GM12878 (cell line): ENCODE measurements at regions not wholly inside any gene's neighbourhood (a gene's known extent, or its start where the extent isn't known, plus 50 kb on each side); places are given as distances from the start of the nearest gene placed in this dataset.

Experiments used
- ATAC-seq: fragments of 200-7000 bp; cut with Tn5 transposase; 3 replicates; pipeline ENCODE4 v1.9.1; 2020; ENCODE audit warnings: mild to moderate bottlenecking, moderate library complexity
- BruUV-seq: library from RNA; stranded (reverse); fragments of 400-500 nt; replicated peaks from 2 replicates; lab custom pipeline; 2021; lab: Mats Ljungman, UMichigan
- CTCF ChIA-PET: fragments of 300-600 bp; sonication (Branson Sonifier 250); formaldehyde crosslinking; extraction: SDS; loops from one replicate; lab custom pipeline; 2021; ENCODE audit warnings: inconsistent platforms; lab: Yijun Ruan, JAX
- POLR2A ChIA-PET: fragments of 350-600 bp; formaldehyde crosslinking; extraction: SDS; loops from one replicate; lab custom pipeline; 2021; ENCODE audit warnings: inconsistent platforms; lab: Charles Lee
- RAD21 ChIA-PET: fragments of 300-600 bp; sonication (Branson Sonifier 250); formaldehyde crosslinking; loops from one replicate; lab custom pipeline; 2023; ENCODE audit warnings: antibody characterized with exemption; ENCODE audit not compliant: unreplicated experiment; lab: Charles Lee
- SMC1A ChIA-PET: fragments of 300-600 bp; sonication (Branson Sonifier 250); formaldehyde crosslinking; loops from one replicate; lab custom pipeline; 2023; ENCODE audit not compliant: unreplicated experiment, uncharacterized antibody; lab: Charles Lee
- DNase-seq: peaks from one replicate; pipeline ENCODE4 v3.0.0-alpha.2; 2011; ENCODE audit warnings: low read depth, low spot score
- FAIRE-seq: peaks from 3 replicates; lab custom pipeline; 2011; peaks lifted over from hg19 to GRCh38; lab: Jason Lieb, UNC
- H2AFZ ChIP-seq: 2 replicates; pipeline ENCODE4 v1.6.0; 2011; ENCODE audit warnings: low read depth, low read length, control low read depth; ENCODE audit not compliant: control insufficient read depth
- H3K27ac ChIP-seq: 2 replicates; pipeline ENCODE4 v1.5.1; 2011; ENCODE audit warnings: control low read depth; ENCODE audit not compliant: control insufficient read depth, insufficient read depth
- H3K27me3 ChIP-seq, 2 experiments: replicated peaks in 1 of 2; 2 replicates each; pipeline versions ENCODE4 v1.6.0 to v1.6.1; 2011; ENCODE audit warnings: low read length in 1 of 2; ENCODE audit not compliant: control insufficient read depth in 2 of 2, insufficient read depth in 2 of 2
- H3K36me3 ChIP-seq, 2 experiments: 2 replicates each; pipeline ENCODE4 v1.5.1; 2011; ENCODE audit warnings: low read length in 1 of 2; ENCODE audit not compliant: control insufficient read depth in 2 of 2, insufficient read depth in 2 of 2
- H3K4me1 ChIP-seq: 2 replicates; pipeline ENCODE4 v1.6.1; 2011; ENCODE audit warnings: mild to moderate bottlenecking, low read length, moderate library complexity, mixed read lengths; ENCODE audit not compliant: control insufficient read depth, insufficient read depth
- H3K4me2 ChIP-seq: 2 replicates; pipeline ENCODE4 v1.6.0; 2011; ENCODE audit warnings: control low read depth; ENCODE audit not compliant: control insufficient read depth, insufficient read depth
- H3K4me3 ChIP-seq: fragments of 200-600 bp; sonication (generic); 2 replicates; pipeline ENCODE4 v1.5.1; 2016
- H3K79me2 ChIP-seq: 2 replicates; pipeline ENCODE4 v1.6.0; 2011; ENCODE audit warnings: low read length; ENCODE audit not compliant: control insufficient read depth, insufficient read depth
- H3K9ac ChIP-seq: 2 replicates; pipeline ENCODE4 v1.8.0; 2011; ENCODE audit warnings: low read length, control low read depth, mixed read lengths; ENCODE audit not compliant: control insufficient read depth, insufficient read depth
- H3K9me3 ChIP-seq: replicated peaks from 3 replicates; pipeline ENCODE4 v1.5.1; 2011; ENCODE audit warnings: mild to moderate bottlenecking, low read length; ENCODE audit not compliant: control insufficient read depth, insufficient read depth
- H4K20me1 ChIP-seq: 2 replicates; pipeline ENCODE4 v1.6.0; 2011; ENCODE audit not compliant: control insufficient read depth, insufficient read depth
- BMI1 ChIP-seq: fragments of 450-650 bp; IDR thresholded peaks from 2 replicates; pipeline ENCODE4 v1.6.1; 2016; ENCODE audit warnings: mild to moderate bottlenecking, moderate library complexity, borderline replicate concordance
- CBX5 ChIP-seq: sonication (generic); IDR thresholded peaks from 2 replicates; pipeline ENCODE4 v1.6.1; 2016; ENCODE audit warnings: low read depth, moderate library complexity, mild to moderate bottlenecking, inconsistent platforms
- CTCF ChIP-seq, 3 experiments: IDR thresholded peaks in 2 of 3; conservative IDR thresholded peaks in 1 of 3; 2 replicates each; pipeline ENCODE4 v1.5.1; 2011; ENCODE audit warnings: low read depth in 3 of 3, low read length in 3 of 3, mild to moderate bottlenecking in 3 of 3, control low read depth in 2 of 3, moderate library complexity in 2 of 3, inconsistent platforms in 1 of 3, mixed read lengths in 1 of 3; ENCODE audit not compliant: control insufficient read depth in 2 of 3, insufficient read depth in 1 of 3; ENCODE audit errors: extremely low read depth in 1 of 3
- CUX1 ChIP-seq: IDR thresholded peaks from 2 replicates; pipeline ENCODE4 v1.6.1; 2012; ENCODE audit warnings: improper control_type of control experiment, low read depth, low read length; ENCODE audit not compliant: insufficient replicate concordance
- DPF2 ChIP-seq: fragments of 450-650 bp; IDR thresholded peaks from 2 replicates; pipeline ENCODE4 v1.6.1; 2017; ENCODE audit warnings: mild to moderate bottlenecking
- ELK1 ChIP-seq: IDR thresholded peaks from 2 replicates; pipeline ENCODE4 v1.6.1; 2012; ENCODE audit warnings: low read depth, low read length, improper control_type of control experiment
- ETV6 ChIP-seq, 2 experiments: fragments of 450-650 bp in 1 of 2; IDR thresholded peaks in 1 of 2; conservative IDR thresholded peaks in 1 of 2; 2 replicates each; pipeline ENCODE4 v1.6.1; 2014; ENCODE audit warnings: antibody characterized with exemption in 1 of 2, borderline replicate concordance in 1 of 2, low read depth in 1 of 2, mild to moderate bottlenecking in 1 of 2, moderate library complexity in 1 of 2
- GABPA ChIP-seq: IDR thresholded peaks from 2 replicates; pipeline ENCODE4 v1.6.1; 2014; ENCODE audit warnings: antibody characterized with exemption, low read depth, mild to moderate bottlenecking, inconsistent platforms
- IKZF1 ChIP-seq: fragments of 450-650 bp; conservative IDR thresholded peaks from 2 replicates; pipeline ENCODE4 v1.6.1; 2017; ENCODE audit warnings: antibody characterized with exemption, mild to moderate bottlenecking
- JUND ChIP-seq: IDR thresholded peaks from 2 replicates; pipeline ENCODE4 v1.6.1; 2012; ENCODE audit warnings: low read depth, mild to moderate bottlenecking, low read length, improper control_type of control experiment, moderate library complexity
- KAT2A ChIP-seq: conservative IDR thresholded peaks from 2 replicates; pipeline ENCODE4 v1.6.1; 2011; ENCODE audit warnings: low read depth, low read length; ENCODE audit not compliant: control insufficient read depth
- MYB ChIP-seq: fragments of 150-350 bp; IDR thresholded peaks from 2 replicates; pipeline ENCODE4 v1.6.1; 2014; ENCODE audit warnings: mild to moderate bottlenecking, low read depth, low read length, borderline replicate concordance
- MYC ChIP-seq: IDR thresholded peaks from 2 replicates; pipeline ENCODE4 v1.6.1; 2011; ENCODE audit warnings: mild to moderate bottlenecking, low read length, moderate library complexity, inconsistent platforms; ENCODE audit not compliant: insufficient read depth, insufficient replicate concordance, insufficient read length, severe bottlenecking
- PML ChIP-seq: IDR thresholded peaks from 2 replicates; pipeline ENCODE4 v1.6.1; 2012; ENCODE audit warnings: low read length, inconsistent platforms
- RBBP5 ChIP-seq: fragments of 200-600 bp; sonication (generic); conservative IDR thresholded peaks from 2 replicates; pipeline ENCODE4 v1.6.1; 2016
- RUNX3 ChIP-seq: IDR thresholded peaks from 2 replicates; pipeline ENCODE4 v1.6.1; 2012; ENCODE audit warnings: low read length, inconsistent platforms
- SPI1 ChIP-seq: IDR thresholded peaks from 2 replicates; pipeline ENCODE4 v1.6.1; 2011; ENCODE audit warnings: low read depth, mild to moderate bottlenecking, low read length, moderate library complexity, borderline replicate concordance; ENCODE audit not compliant: insufficient read depth
- TBL1XR1 ChIP-seq: IDR thresholded peaks from 2 replicates; pipeline ENCODE4 v1.6.1; 2012; ENCODE audit warnings: low read depth, low read length, improper control_type of control experiment
- WGBS: methylation state at CpG from one replicate; pipeline ENCODE4 v1.1.6; 2016; ENCODE audit warnings: low lambda C conversion rate; ENCODE audit not compliant: insufficient replicate concordance, insufficient coverage; ENCODE audit errors: missing lambda C conversion rate; 5-methylcytosine and 5-hydroxymethylcytosine counted together
- in situ Hi-C: fragments of 300-500 bp; cut with MboI; formaldehyde crosslinking; loops from 9 replicates; pipeline ENCODE4 v1.14.3; 2018; ENCODE audit warnings: mixed read lengths
- intact Hi-C: fragments of 100-400 bp; cut with micrococcal nuclease; formaldehyde crosslinking; loops from one replicate; pipeline ENCODE4 v1.14.2; 2022; ENCODE audit not compliant: unreplicated experiment

GRCh38 chr13:57003682-57004081, 137.0 kb upstream of the PRR20A start:
- Histone ChIP-seq H2AFZ (no peak overlapping the region), H3K27ac (no peak overlapping the region), H3K9me3 (no peaks in the 10 kb centered on the region), H3K4me3 (no peak overlapping the region), H3K4me2 (no peak overlapping the region), H4K20me1 (no peaks in the 10 kb centered on the region), H3K36me3 (no peaks in the 10 kb centered on the region), H3K9ac (no peak overlapping the region), H3K79me2 (no peaks in the 10 kb centered on the region), H3K27me3 (no peaks in the 10 kb centered on the region), H3K4me1 (no peaks in the 10 kb centered on the region)
- ChIA-PET RAD21 (no interaction called here), SMC1A (no interaction called here), CTCF (no interaction called here), POLR2A (no interaction called here)
- in situ Hi-C loops (no loop called here), intact Hi-C loops (no loop called here)
- BruUV-seq: no TSS peak
- 20% methylated on average over 2 of the region's 2 CpGs for WGBS
- no peak for DNase-seq
- no peak for FAIRE-seq
- ATAC-seq: no peak
- TF ChIP-seq RUNX3: no peak
- no peak for TF ChIP-seq JUND
- no peak for TF ChIP-seq KAT2A
- TF ChIP-seq IKZF1: no peak
- TF ChIP-seq CUX1: no peak
- TF ChIP-seq ELK1: no peak
- TF ChIP-seq CBX5: no peak
- TF ChIP-seq ETV6 (conservative IDR thresholded peaks at IDR 0.05 in 1 of 2, IDR thresholded peaks at IDR 0.05 in 1 of 2; ENCODE audit: borderline replicate concordance in 1 of 2, low read depth in 1 of 2): no peak
- no peak for TF ChIP-seq MYC
- TF ChIP-seq BMI1: no peak
- no peak for TF ChIP-seq SPI1
- TF ChIP-seq GABPA: no peak
- no peak for TF ChIP-seq TBL1XR1
- no peak for TF ChIP-seq DPF2
- no peak for TF ChIP-seq MYB
- TF ChIP-seq RBBP5: no peak
- TF ChIP-seq CTCF (IDR thresholded peaks at IDR 0.05 in 2 of 3, conservative IDR thresholded peaks at IDR 0.05 in 1 of 3; ENCODE audit: control insufficient read depth in 2 of 3, extremely low read depth in 1 of 3, insufficient read depth in 1 of 3, low read depth in 3 of 3, low read length in 3 of 3): no peak
- TF ChIP-seq PML: no peak
